Tibial nerve (tissue), 4 donors: ENCODE measurements at regions not wholly inside any gene's neighbourhood (a gene's known extent, or its start where the extent isn't known, plus 50 kb on each side); places are given as distances from the start of the nearest gene placed in this dataset.

Experiments used
- DNase-seq, 2 donors: peaks; one replicate each; pipeline ENCODE4 v3.0.0-alpha.2; 2019; ENCODE audit warnings: low spot score in 2 of 2
- H3K27ac ChIP-seq, 4 donors: fragments of 200-600 bp; sonication (generic) in 3 of 4; one replicate each; pipeline ENCODE4 v1.5.1; 2017 to 2019; ENCODE audit warnings: mild to moderate bottlenecking in 1 of 4
- H3K27me3 ChIP-seq, 2 donors: fragments of 200-600 bp; sonication (generic) in 1 of 2; one replicate each; pipeline versions ENCODE4 v1.5.1 to v1.6.0; 2017 to 2019
- H3K36me3 ChIP-seq, 3 donors: fragments of 200-600 bp; sonication (generic); one replicate each; pipeline ENCODE4 v1.5.1; 2018 to 2019
- H3K4me1 ChIP-seq, 4 donors: fragments of 200-600 bp; sonication (generic) in 3 of 4; one replicate each; pipeline ENCODE4 v1.5.1; 2017 to 2019
- H3K4me3 ChIP-seq, 4 donors: fragments of 200-600 bp; sonication (generic) in 3 of 4; one replicate each; pipeline ENCODE4 v1.5.1; 2017 to 2019; ENCODE audit warnings: mild to moderate bottlenecking in 1 of 4, moderate library complexity in 1 of 4
- H3K9me3 ChIP-seq, 4 donors: fragments of 200-600 bp; sonication (generic) in 3 of 4; one replicate each; pipeline ENCODE4 v1.5.1; 2017 to 2019
- CTCF ChIP-seq, 5 experiments: fragments of 200-600 bp in 3 of 5; fragments of 450-650 bp in 2 of 5; sonication (generic) in 3 of 5; IDR thresholded peaks; one replicate each; pipeline ENCODE4 v1.5.1; 2016 to 2019; ENCODE audit warnings: antibody characterized with exemption in 5 of 5, mild to moderate bottlenecking in 3 of 5, moderate library complexity in 2 of 5
- EP300 ChIP-seq, 2 donors: sonication (generic); formaldehyde crosslinking; IDR thresholded peaks; one replicate each; pipeline ENCODE4 v1.6.1; 2017; ENCODE audit warnings: antibody characterized with exemption in 2 of 2, mild to moderate bottlenecking in 1 of 2
- POLR2A ChIP-seq, 2 donors: fragments of 450-650 bp; IDR thresholded peaks; one replicate each; pipeline ENCODE4 v1.6.1; 2017; ENCODE audit warnings: antibody characterized with exemption in 2 of 2, mild to moderate bottlenecking in 2 of 2, moderate library complexity in 2 of 2
- WGBS, 2 donors: methylation state at CpG; one replicate each; pipeline ENCODE4 v1.1.5; 2018; 5-methylcytosine and 5-hydroxymethylcytosine counted together

- peaks cover 0 to 5% (median 0%) of the 10 kb centered on the region in 4 donors for H3K9me3 ChIP-seq
- no peak for DNase-seq
- H3K36me3 ChIP-seq: no peaks in the 10 kb centered on the region
- H3K4me1 ChIP-seq: no peaks in the 10 kb centered on the region
- 74 to 83% methylated on average over 5 to 6 of the region's 6 CpGs for WGBS, 2 donors
- H3K27ac ChIP-seq: no peak overlapping the region
- no peaks in the 10 kb centered on the region for H3K27me3 ChIP-seq
- H3K4me3 ChIP-seq: no peak overlapping the region
- TF ChIP-seq CTCF (IDR thresholded peaks at IDR 0.05) (no peak), POLR2A (IDR thresholded peaks at IDR 0.05) (no peak), EP300 (IDR thresholded peaks at IDR 0.05) (no peak)
Observed at GRCh38 chr2:52402128-52402527, 1365.5 kb upstream of the CHAC2 start.

- peaks cover 0 to 5% (median 0%) of the 10 kb centered on the region in 4 donors for H3K9me3 ChIP-seq
- WGBS, 2 donors: 80 to 83% methylated on average over 1 of the region's 1 CpG
- no peak for TF ChIP-seq CTCF (IDR thresholded peaks at IDR 0.05)
- no peak overlapping the region for H3K27ac ChIP-seq
- no peak for DNase-seq
- H3K27me3 ChIP-seq: no peaks in the 10 kb centered on the region
- H3K4me3 ChIP-seq: no peak overlapping the region
- no peaks in the 10 kb centered on the region for H3K36me3 ChIP-seq
- no peaks in the 10 kb centered on the region for H3K4me1 ChIP-seq
Observed at GRCh38 chr2:52396836-52397235, 1364.9 kb upstream of the NRXN1 start.

GRCh38 chr2:52395912-52396311 lies 1364.0 kb upstream of the NRXN1 start:
- no peaks in the 10 kb centered on the region for H3K36me3 ChIP-seq
- no peaks in the 10 kb centered on the region for H3K9me3 ChIP-seq
- TF ChIP-seq EP300 (IDR thresholded peaks at IDR 0.05): no peak
- no peak for TF ChIP-seq POLR2A (IDR thresholded peaks at IDR 0.05)
- no peak for TF ChIP-seq CTCF (IDR thresholded peaks at IDR 0.05)
- DNase-seq: no peak
- H3K4me1 ChIP-seq: no peaks in the 10 kb centered on the region
- no peak overlapping the region for H3K27ac ChIP-seq
- no peaks in the 10 kb centered on the region for H3K27me3 ChIP-seq
- 37 to 41% methylated on average over 1 of the region's 1 CpG for WGBS, 2 donors
- no peak overlapping the region for H3K4me3 ChIP-seq

GRCh38 chr2:52391621-52392020 lies 1359.7 kb upstream of the NRXN1 start:
- Histone ChIP-seq H3K36me3 (no peaks in the 10 kb centered on the region), H3K4me1 (no peaks in the 10 kb centered on the region), H3K4me3 (no peak overlapping the region), H3K27ac (no peak overlapping the region), H3K9me3 (no peaks in the 10 kb centered on the region), H3K27me3 (no peaks in the 10 kb centered on the region)
- TF ChIP-seq EP300 (IDR thresholded peaks at IDR 0.05) (no peak), POLR2A (IDR thresholded peaks at IDR 0.05) (no peak), CTCF (IDR thresholded peaks at IDR 0.05) (no peak)
- no peak for DNase-seq
- 26 to 44% methylated on average over 1 of the region's 1 CpG for WGBS, 2 donors

- Histone ChIP-seq H3K27ac (no peak overlapping the region), H3K4me3 (no peak overlapping the region), H3K27me3 (no peaks in the 10 kb centered on the region), H3K9me3 (no peaks in the 10 kb centered on the region), H3K4me1 (no peaks in the 10 kb centered on the region), H3K36me3 (no peaks in the 10 kb centered on the region)
- TF ChIP-seq POLR2A (IDR thresholded peaks at IDR 0.05): no peak
- no peak for TF ChIP-seq EP300 (IDR thresholded peaks at IDR 0.05)
- no peak for TF ChIP-seq CTCF (IDR thresholded peaks at IDR 0.05)
- DNase-seq: no peak
Observed at GRCh38 chr2:52390651-52391050, 1358.7 kb upstream of the NRXN1 start.
